Neural progenitor cell (in vitro differentiated cells): ENCODE measurements at regions not wholly inside any gene's neighbourhood (a gene's known extent, or its start where the extent isn't known, plus 50 kb on each side); places are given as distances from the start of the nearest gene placed in this dataset.

Source experiments
- CTCF ChIP-seq: fragments of 200-600 bp; sonication (generic); IDR thresholded peaks from 2 replicates; pipeline ENCODE4 v1.5.1; 2017; ENCODE audit warnings: antibody characterized with exemption, mild to moderate bottlenecking
- EZH2 ChIP-seq: fragments of 200-600 bp; sonication (generic); IDR thresholded peaks from 2 replicates; pipeline ENCODE4 v1.6.1; 2017; ENCODE audit warnings: antibody characterized with exemption, mild to moderate bottlenecking, moderate library complexity
- EZH2phosphoT487 ChIP-seq: fragments of 200-600 bp; sonication (generic); IDR thresholded peaks from 2 replicates; pipeline ENCODE4 v1.6.1; 2017; ENCODE audit warnings: antibody characterized with exemption

DNA sequence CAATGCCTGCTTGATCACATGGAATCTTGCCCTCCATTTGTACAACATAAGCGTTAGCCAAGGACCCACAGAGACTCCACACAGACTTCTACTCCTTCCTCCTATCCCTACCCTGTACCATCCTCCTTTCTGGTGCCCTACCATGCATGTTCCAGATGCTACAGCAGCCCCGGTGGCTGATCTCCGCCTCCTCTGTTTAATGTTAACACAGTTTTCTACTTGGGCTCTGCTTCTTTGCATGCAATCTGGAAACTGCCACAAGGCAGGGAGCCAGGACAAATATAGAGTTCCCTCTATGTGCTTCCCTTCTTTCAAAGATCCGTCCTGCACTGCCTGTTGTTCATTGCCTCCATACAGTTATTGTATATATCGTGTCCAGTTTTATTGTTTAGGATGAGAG lies 368.6 kb upstream of the TENM3 start:
- TF ChIP-seq CTCF, result no peak
- no peak for TF ChIP-seq EZH2
- no peak for TF ChIP-seq EZH2phosphoT487
